Stimulated activated CD8-positive, alpha-beta memory T cell treated with anti-CD3 and anti-CD28 coated beads, Interleukin-7, amount 100 ng/mL, for 4 hours (primary cell): ENCODE measurements at regions not wholly inside any gene's neighbourhood (a gene's known extent, or its start where the extent isn't known, plus 50 kb on each side); places are given as distances from the start of the nearest gene placed in this dataset.
A peak's percentile ranks its signal among the peaks of the same experiment; 100 is the strongest.

Source experiments
- DNase-seq, 2 donors: peaks; one replicate each; pipeline ENCODE4 v3.0.0-alpha.2; 2020; ENCODE audit warnings: low read depth in 2 of 2

GRCh38 chrY:15402451-15402850, 878.1 kb downstream of the NLGN4Y start:
- no peak for DNase-seq

DNA sequence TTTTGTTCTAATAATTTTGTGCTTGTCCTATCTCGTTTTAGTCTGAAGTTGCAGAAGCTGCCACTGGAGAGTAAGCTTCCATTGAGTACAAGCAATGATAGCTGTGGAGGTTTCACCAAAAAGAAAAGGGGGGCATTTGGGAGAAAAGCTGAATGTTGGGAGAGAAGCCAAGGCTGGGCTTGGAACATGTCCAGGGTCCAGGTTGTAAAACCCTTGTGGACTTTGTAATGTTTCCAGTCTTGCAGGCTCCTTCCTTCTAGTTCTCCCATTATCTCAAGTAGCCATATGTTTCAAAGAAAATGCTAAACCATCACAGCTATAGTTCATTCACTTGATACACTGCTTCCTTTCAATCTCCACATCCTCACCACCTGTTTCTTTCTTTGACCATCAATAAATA, 880.2 kb downstream of the NLGN4Y start:
- no peak for DNase-seq

GRCh38 chrY:15415165-15415564, 890.8 kb downstream of the NLGN4Y start:
- DNase-seq = no peak

- no peak for DNase-seq
These were observed 894.3 kb downstream of the NLGN4Y start for GRCh38 chrY:15418613-15419012.

GRCh38 chrY:15424665-15425132, 900.4 kb downstream of the NLGN4Y start:
- DNase-seq = no peak

DNA sequence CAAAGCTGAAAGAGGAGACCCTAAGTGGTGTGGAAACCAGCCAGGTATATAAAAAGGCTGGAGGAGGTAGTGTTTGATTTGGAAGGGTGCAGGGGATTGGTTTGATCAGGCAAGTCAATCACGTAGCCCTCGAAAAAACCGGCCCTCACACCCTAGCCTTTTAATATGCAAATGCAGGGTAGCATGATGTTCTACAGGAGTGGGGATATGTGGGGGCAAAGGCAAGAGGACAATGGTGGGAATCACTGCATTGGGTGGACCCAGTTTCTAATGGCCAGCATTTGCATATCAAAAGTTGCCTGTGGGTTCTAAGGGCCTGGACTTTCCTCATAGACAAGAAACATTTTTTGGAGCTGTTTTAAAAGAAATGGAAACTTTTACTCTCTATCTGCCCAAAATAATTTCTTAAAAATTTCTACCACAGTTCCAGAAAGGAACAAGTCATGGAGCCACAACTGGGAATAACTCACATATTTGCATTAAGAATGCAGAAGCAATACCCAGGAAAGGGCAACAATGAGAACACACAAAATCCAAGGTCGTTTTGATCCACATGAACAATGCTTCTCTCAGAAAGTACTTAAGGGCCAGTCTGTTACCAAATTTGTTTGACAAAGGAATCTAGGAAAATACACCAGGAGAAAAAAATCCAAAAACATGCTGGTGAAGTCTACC, 915.8 kb downstream of the NLGN4Y start:
- DNase-seq = no peak

GRCh38 chrY:15440696-15441408, 916.5 kb downstream of the NLGN4Y start:
- no peak for DNase-seq

GRCh38 chrY:15441878-15442277, 917.5 kb downstream of the NLGN4Y start:
- no peak for DNase-seq

DNA sequence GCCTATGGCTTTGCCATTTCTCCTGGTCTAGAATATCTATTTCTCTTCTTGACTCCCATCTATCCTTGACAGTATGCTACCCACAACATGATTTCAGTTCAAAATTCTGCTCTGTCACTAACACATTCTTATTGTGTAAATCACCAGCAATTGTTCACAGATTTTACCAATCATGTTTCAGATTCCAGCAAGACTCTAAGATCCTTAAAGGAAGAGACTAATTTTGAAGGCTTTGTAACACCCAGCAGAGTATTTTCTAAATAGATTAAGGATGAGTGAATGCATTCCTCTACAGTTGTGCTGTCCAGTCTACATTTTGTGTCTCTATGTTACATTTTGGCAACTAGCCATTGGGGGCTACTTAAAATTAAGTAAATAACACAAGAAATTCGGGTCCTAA, 921.5 kb downstream of the NLGN4Y start:
- no peak for DNase-seq

DNA sequence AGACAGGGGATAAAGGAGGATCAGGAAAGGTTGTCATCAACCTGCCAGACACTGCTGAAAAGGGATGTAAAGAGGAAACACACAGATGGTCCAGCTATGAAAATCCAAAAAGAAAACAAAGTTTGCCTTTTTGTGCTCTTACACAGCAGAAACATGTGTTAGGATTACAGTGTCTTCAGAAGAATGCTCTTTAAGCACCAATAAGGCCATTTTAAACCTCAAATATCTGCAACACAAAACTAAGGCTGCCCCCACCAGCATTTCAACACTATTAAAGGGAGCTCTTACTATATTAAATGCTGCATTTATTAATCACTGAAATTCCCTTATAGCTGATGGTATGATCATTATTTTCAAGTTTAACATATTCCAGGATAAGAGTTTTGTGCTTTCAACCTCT, 922.5 kb downstream of the NLGN4Y start:
- DNase-seq = no peak

DNA sequence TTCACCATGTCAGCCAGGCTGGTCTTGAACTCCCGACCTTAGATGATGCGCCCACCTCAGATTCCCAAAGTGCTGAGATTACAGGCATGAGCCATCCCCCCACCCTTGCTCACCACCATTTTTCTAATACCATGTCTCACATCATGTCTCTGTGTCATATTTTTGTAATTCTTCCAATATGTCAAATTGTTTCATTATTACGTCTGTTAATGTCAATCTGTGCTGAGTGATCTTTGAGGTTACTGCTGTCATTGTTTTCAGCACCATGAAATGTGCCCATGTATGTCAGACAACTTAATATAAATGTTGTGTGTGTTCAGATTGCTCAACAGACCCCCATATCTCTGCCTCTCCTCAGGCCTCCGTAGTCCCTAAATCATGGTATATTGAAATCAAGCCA, 923.6 kb downstream of the NLGN4Y start:
- no peak for DNase-seq

- no peak for DNase-seq
These were observed 931.0 kb downstream of the NLGN4Y start for GRCh38 chrY:15455133-15455937.

- DNase-seq = peak in 1 of 2 donors; percentile 41
These were observed 931.7 kb downstream of the NLGN4Y start for GRCh38 chrY:15455980-15456469.

DNA sequence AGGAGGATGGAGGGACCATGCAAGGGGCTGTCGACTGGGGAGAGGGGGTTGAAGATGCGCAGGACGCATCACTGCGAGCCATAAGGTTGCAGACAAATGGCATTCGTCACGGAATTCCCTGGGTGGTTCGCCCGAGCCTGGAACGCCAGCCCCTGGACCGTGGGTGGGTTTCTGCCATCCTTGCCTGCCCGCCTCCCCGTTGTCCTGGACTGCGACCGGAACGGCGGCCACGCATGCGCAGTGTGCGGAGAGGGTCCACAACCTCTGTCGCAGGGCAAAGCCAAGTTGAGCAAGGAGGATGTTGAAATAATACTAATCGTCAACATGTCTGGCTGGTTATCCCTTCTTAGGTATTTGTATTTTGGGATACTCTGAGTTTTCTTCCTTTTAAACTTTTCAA, 932.2 kb downstream of the NLGN4Y start:
- no peak for DNase-seq

GRCh38 chrY:15457682-15458081, 933.4 kb downstream of the NLGN4Y start:
- no peak for DNase-seq

DNA sequence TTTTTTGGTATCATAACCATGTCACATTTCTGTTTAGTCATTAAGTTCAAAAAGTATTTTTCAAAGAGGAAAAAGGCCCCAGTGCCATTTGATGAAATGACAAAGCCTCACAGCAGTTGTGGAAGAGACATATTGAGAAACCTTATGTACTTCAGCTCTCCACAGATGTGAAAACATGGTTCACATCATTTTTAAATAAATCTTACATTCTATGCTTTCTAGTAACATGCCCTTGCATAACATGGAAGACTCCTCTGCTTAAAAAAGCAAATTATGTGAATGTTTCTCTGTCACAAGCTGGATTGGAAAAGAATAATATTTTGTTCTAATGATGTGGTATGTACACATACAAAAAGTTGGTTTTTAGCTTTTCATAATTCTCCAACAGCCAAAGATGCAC, 934.1 kb downstream of the NLGN4Y start:
- no peak for DNase-seq

GRCh38 chrY:15465880-15466279, 941.6 kb downstream of the NLGN4Y start:
- no peak for DNase-seq

GRCh38 chrY:15466891-15467290, 942.6 kb downstream of the NLGN4Y start:
- DNase-seq = no peak

GRCh38 chrY:15468091-15468490, 943.8 kb downstream of the NLGN4Y start:
- DNase-seq = no peak

GRCh38 chrY:15471371-15471770, 947.0 kb downstream of the NLGN4Y start:
- no peak for DNase-seq

- no peak for DNase-seq
These were observed 954.1 kb downstream of the NLGN4Y start for GRCh38 chrY:15478348-15478963.

DNA sequence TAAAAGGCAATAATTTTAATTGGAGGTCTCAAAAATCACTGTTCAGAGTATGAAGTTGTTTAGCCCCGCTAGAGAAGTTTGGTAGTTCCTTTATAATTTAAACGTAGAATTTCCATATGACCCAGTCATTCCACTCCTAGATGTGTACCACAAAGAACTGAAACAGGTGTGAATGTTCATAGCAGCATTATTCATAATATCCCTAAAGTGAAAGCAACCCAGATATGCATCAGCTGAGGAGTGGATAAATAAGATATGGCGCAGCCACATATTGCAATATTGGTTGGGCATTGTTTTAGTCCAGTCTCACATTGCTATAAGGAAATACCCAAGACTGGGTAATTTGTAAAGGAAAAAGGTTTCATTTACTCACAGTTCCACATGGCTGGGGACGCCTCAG, 976.2 kb downstream of the NLGN4Y start:
- DNase-seq = no peak
